ENCODE measurements at regions not wholly inside any gene's neighbourhood (a gene's known extent, or its start where the extent isn't known, plus 50 kb on each side); places are given as distances from the start of the nearest gene placed in this dataset.

DNA sequence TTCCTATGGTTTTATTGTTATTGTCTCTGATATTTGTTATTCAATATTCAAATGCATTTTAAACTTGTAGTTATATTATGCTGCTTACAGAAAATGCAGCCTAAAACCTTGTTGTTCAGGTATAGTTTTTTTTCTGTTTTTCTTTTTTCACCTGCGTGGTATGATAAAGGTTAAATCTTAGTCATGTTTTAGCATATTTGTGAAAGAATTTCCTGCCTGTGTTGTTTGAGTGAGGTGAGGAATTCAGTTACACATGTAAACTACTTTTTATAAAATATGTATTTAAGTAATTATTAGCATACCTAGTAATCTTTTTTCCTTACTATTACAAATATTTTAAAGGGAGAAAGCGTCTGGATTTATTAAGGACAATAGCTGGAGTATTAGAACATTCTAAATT lies 90.0 kb upstream of the NAALADL2 start:
- no peak for TF ChIP-seq POLR2A (IDR thresholded peaks at IDR 0.05)
- TF ChIP-seq, protein P1, sequence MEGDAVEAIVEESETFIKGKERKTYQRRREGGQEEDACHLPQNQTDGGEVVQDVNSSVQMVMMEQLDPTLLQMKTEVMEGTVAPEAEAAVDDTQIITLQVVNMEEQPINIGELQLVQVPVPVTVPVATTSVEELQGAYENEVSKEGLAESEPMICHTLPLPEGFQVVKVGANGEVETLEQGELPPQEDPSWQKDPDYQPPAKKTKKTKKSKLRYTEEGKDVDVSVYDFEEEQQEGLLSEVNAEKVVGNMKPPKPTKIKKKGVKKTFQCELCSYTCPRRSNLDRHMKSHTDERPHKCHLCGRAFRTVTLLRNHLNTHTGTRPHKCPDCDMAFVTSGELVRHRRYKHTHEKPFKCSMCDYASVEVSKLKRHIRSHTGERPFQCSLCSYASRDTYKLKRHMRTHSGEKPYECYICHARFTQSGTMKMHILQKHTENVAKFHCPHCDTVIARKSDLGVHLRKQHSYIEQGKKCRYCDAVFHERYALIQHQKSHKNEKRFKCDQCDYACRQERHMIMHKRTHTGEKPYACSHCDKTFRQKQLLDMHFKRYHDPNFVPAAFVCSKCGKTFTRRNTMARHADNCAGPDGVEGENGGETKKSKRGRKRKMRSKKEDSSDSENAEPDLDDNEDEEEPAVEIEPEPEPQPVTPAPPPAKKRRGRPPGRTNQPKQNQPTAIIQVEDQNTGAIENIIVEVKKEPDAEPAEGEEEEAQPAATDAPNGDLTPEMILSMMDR (IDR thresholded peaks at IDR 0.05) = no peak

All from gastroesophageal sphincter (tissue), 3 donors.